GM13977 (cell line): ENCODE measurements at regions not wholly inside any gene's neighbourhood (a gene's known extent, or its start where the extent isn't known, plus 50 kb on each side); places are given as distances from the start of the nearest gene placed in this dataset.

ENCODE experiments used
- DNase-seq: peaks from one replicate; pipeline ENCODE4 v3.0.0; 2012; ENCODE audit warnings: low spot score
- CTCF ChIP-seq: IDR thresholded peaks from 2 replicates; pipeline ENCODE4 v1.5.1; 2012; ENCODE audit warnings: mild to moderate bottlenecking, control low read depth; ENCODE audit not compliant: insufficient read depth; ENCODE audit errors: extremely low read depth, missing control alignments
- in situ Hi-C: fragments of 300-500 bp; cut with MboI; formaldehyde crosslinking; loops from one replicate; pipeline ENCODE4 v1.12.0; 2022; ENCODE audit warnings: low sequenced_read_pairs, low pct_unique_long_range_greater_than_20kb, mixed read lengths, inconsistent platforms; ENCODE audit not compliant: unreplicated experiment

GRCh38 chr7:21013765-21014539 is 227.3 kb upstream of the SP8 start:
- in situ Hi-C loops = no loop called here
- DNase-seq = no peak
- no peak for TF ChIP-seq CTCF

GRCh38 chr7:21020667-21021066 is 234.0 kb upstream of the SP8 start:
- in situ Hi-C loops = no loop called here
- no peak for DNase-seq
- TF ChIP-seq CTCF = no peak

- in situ Hi-C loops = no loop called here
- no peak for TF ChIP-seq CTCF
- DNase-seq = no peak
These were observed 237.3 kb upstream of the SP8 start for GRCh38 chr7:21023841-21024484.

- in situ Hi-C loops = no loop called here
- no peak for DNase-seq
- TF ChIP-seq CTCF = no peak
These were observed 237.8 kb upstream of the SP8 start for GRCh38 chr7:21024485-21024867.

- DNase-seq = no peak
- no peak for TF ChIP-seq CTCF
- in situ Hi-C loops = no loop called here
These were observed 241.5 kb upstream of the SP8 start for GRCh38 chr7:21028186-21028585.

- DNase-seq = no peak
- in situ Hi-C loops = no loop called here
- TF ChIP-seq CTCF = no peak
These were observed 241.9 kb upstream of the SP8 start for GRCh38 chr7:21028599-21028998.
